Lower leg skin (tissue), 4 donors: ENCODE measurements at regions not wholly inside any gene's neighbourhood (a gene's known extent, or its start where the extent isn't known, plus 50 kb on each side); places are given as distances from the start of the nearest gene placed in this dataset.

Source experiments
- DNase-seq, 2 donors: peaks; one replicate each; pipeline ENCODE4 v3.0.0-alpha.2; 2019; ENCODE audit warnings: low spot score in 2 of 2
- H3K4me3 ChIP-seq: fragments of 200-600 bp; sonication (generic); 2 replicates; pipeline ENCODE4 v1.5.1; 2017; ENCODE audit warnings: mild to moderate bottlenecking, low read depth; ENCODE audit not compliant: poor library complexity, severe bottlenecking
- POLR2A ChIP-seq, 2 donors: fragments of 450-650 bp; IDR thresholded peaks; one replicate each; pipeline ENCODE4 v1.6.1; 2016 to 2017; ENCODE audit warnings: antibody characterized with exemption in 2 of 2, mild to moderate bottlenecking in 1 of 2, moderate library complexity in 1 of 2
- WGBS, 2 donors: methylation state at CpG; one replicate each; pipeline ENCODE4 v1.1.5; 2018; 5-methylcytosine and 5-hydroxymethylcytosine counted together
- intact Hi-C: fragments of 100-400 bp; cut with DNase I; formaldehyde crosslinking; loops from one replicate; pipeline ENCODE4 v1.15.0; 2023; ENCODE audit warnings: low total_unique reads
- TF ChIP-seq, protein P1 (sequence below), 3 donors: fragments of 450-650 bp; IDR thresholded peaks; one replicate each; pipeline ENCODE4 v1.5.1; 2016; ENCODE audit warnings: antibody characterized with exemption in 3 of 3, mild to moderate bottlenecking in 3 of 3, moderate library complexity in 2 of 3

- DNase-seq, result no peak
- TF ChIP-seq, protein P1, sequence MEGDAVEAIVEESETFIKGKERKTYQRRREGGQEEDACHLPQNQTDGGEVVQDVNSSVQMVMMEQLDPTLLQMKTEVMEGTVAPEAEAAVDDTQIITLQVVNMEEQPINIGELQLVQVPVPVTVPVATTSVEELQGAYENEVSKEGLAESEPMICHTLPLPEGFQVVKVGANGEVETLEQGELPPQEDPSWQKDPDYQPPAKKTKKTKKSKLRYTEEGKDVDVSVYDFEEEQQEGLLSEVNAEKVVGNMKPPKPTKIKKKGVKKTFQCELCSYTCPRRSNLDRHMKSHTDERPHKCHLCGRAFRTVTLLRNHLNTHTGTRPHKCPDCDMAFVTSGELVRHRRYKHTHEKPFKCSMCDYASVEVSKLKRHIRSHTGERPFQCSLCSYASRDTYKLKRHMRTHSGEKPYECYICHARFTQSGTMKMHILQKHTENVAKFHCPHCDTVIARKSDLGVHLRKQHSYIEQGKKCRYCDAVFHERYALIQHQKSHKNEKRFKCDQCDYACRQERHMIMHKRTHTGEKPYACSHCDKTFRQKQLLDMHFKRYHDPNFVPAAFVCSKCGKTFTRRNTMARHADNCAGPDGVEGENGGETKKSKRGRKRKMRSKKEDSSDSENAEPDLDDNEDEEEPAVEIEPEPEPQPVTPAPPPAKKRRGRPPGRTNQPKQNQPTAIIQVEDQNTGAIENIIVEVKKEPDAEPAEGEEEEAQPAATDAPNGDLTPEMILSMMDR (IDR thresholded peaks at IDR 0.05), result no peak
- no peak for TF ChIP-seq POLR2A (IDR thresholded peaks at IDR 0.05)
- WGBS, 2 donors, result 71 to 72% methylated on average over 8 of the region's 8 CpGs
- H3K4me3 ChIP-seq, result no peak overlapping the region
- intact Hi-C loops, result no loop called here
Observed at GRCh38 chr21:27823652-27824201, 856.8 kb upstream of the ADAMTS5 start.

GRCh38 chr21:27820342-27820741 is 853.5 kb upstream of the ADAMTS5 start:
- 84 to 91% methylated on average over 1 of the region's 1 CpG for WGBS, 2 donors
- no peak overlapping the region for H3K4me3 ChIP-seq
- TF ChIP-seq, protein P1 (IDR thresholded peaks at IDR 0.05), result no peak
- no peak for TF ChIP-seq POLR2A (IDR thresholded peaks at IDR 0.05)
- intact Hi-C loops, result no loop called here
- no peak for DNase-seq

- no peak overlapping the region for H3K4me3 ChIP-seq
- no peak for TF ChIP-seq POLR2A (IDR thresholded peaks at IDR 0.05)
- TF ChIP-seq, protein P1 (IDR thresholded peaks at IDR 0.05), result no peak
- WGBS, 2 donors, result 57 to 66% methylated on average over 3 of the region's 3 CpGs
- no peak for DNase-seq
- intact Hi-C loops, result no loop called here
Observed at GRCh38 chr21:27819299-27819698, 852.4 kb upstream of the ADAMTS5 start.

- DNase-seq, result no peak
- no peak for TF ChIP-seq POLR2A (IDR thresholded peaks at IDR 0.05)
- TF ChIP-seq, protein P1 (IDR thresholded peaks at IDR 0.05), result no peak
- no peak overlapping the region for H3K4me3 ChIP-seq
- intact Hi-C loops, result no loop called here
- 84 to 90% methylated on average over 4 of the region's 4 CpGs for WGBS, 2 donors
Observed at GRCh38 chr21:27818847-27819246, 852.0 kb upstream of the ADAMTS5 start.

DNA sequence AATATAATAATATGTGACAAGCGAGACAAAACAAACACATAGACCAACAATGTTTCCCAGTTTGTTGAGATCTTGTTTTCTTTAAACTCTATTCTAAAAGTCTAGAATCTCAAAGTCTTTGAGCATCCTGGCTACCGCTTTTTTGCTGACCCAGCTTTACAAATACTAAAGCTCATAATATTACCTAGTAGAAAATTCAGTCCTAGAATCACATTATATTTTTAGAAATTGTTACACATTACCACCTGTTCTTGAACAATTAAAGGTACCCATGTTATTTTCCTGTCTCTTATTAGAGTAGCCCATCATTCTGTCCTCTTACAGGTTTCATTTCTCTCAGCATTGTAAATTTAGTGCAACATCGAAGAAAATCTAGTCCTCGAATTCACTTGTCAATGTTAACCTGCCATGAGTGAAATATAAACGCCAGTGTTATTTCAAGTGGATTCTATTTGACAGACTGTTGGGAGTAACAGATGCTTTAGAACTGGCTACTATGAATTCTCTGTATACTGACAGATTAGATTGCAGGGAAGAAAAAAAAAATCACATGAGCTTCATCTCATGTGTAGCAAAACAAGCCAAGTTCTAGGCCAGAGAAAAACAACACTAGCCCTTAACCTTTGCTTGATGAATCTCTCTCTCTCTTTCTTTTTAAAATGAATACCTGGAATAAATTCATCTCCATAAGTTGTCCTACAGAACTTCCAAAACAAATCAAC is 851.2 kb upstream of the ADAMTS5 start:
- TF ChIP-seq, protein P1 (IDR thresholded peaks at IDR 0.05), result no peak
- TF ChIP-seq POLR2A (IDR thresholded peaks at IDR 0.05), result no peak
- DNase-seq, result no peak
- intact Hi-C loops, result no loop called here
- no peak overlapping the region for H3K4me3 ChIP-seq
- 93 to 95% methylated on average over 5 of the region's 5 CpGs for WGBS, 2 donors
